Fibroblast of lung (primary cell): ENCODE measurements at regions not wholly inside any gene's neighbourhood (a gene's known extent, or its start where the extent isn't known, plus 50 kb on each side); places are given as distances from the start of the nearest gene placed in this dataset.
"Not testable (repeated sequence)": the region's sequence is repeated elsewhere in the genome, so short reads cannot be mapped to it uniquely, and the experiment has no call there.

ENCODE experiments used
- DNase-seq, 2 donors: peaks; one replicate each; pipeline versions ENCODE4 v3.0.0 to v3.0.0-alpha.2; 2010; ENCODE audit warnings: low read depth in 2 of 2
- H2AFZ ChIP-seq: 2 replicates; pipeline ENCODE4 v1.5.1; 2012; ENCODE audit warnings: low read length, control low read depth, inconsistent platforms
- H3K27ac ChIP-seq: 2 replicates; pipeline ENCODE4 v1.5.1; 2011; ENCODE audit warnings: low read length, control low read depth; ENCODE audit not compliant: insufficient read depth
- H3K27me3 ChIP-seq: 2 replicates; pipeline ENCODE4 v1.5.1; 2011; ENCODE audit warnings: mild to moderate bottlenecking, low read length; ENCODE audit not compliant: control insufficient read depth, insufficient read depth
- H3K36me3 ChIP-seq: 2 replicates; pipeline ENCODE4 v1.5.1; 2011; ENCODE audit warnings: low read length; ENCODE audit not compliant: control insufficient read depth, insufficient read depth
- H3K4me1 ChIP-seq: 2 replicates; pipeline ENCODE4 v1.5.1; 2011; ENCODE audit warnings: low read length; ENCODE audit not compliant: control insufficient read depth, insufficient read depth; ENCODE audit errors: extremely low read depth
- H3K4me2 ChIP-seq: 2 replicates; pipeline ENCODE4 v1.5.1; 2011; ENCODE audit warnings: low read length, control low read depth; ENCODE audit not compliant: insufficient read depth; ENCODE audit errors: extremely low read depth
- H3K4me3 ChIP-seq, 4 experiments: fragments of 200-600 bp in 1 of 4; sonication (generic) in 1 of 4; replicated peaks in 1 of 4; 2 replicates each; pipeline ENCODE4 v1.5.1; 2011 to 2016; ENCODE audit warnings: low read length in 4 of 4, low read depth in 3 of 4, mild to moderate bottlenecking in 3 of 4, control low read depth in 2 of 4, inconsistent platforms in 1 of 4, mixed read lengths in 1 of 4; ENCODE audit not compliant: insufficient read depth in 1 of 4; ENCODE audit errors: control extremely low read depth in 1 of 4
- H3K79me2 ChIP-seq: 2 replicates; pipeline ENCODE4 v1.5.1; 2012; ENCODE audit warnings: mild to moderate bottlenecking, low read length, inconsistent platforms; ENCODE audit not compliant: control insufficient read depth, insufficient read depth
- H3K9ac ChIP-seq: 2 replicates; pipeline ENCODE4 v1.5.1; 2011; ENCODE audit warnings: mild to moderate bottlenecking, low read length, control low read depth; ENCODE audit not compliant: insufficient read depth
- H3K9me3 ChIP-seq: 2 replicates; pipeline ENCODE4 v1.5.1; 2012; ENCODE audit warnings: low read depth, low read length; ENCODE audit not compliant: control insufficient read depth, insufficient read depth
- H4K20me1 ChIP-seq: 2 replicates; pipeline ENCODE4 v1.5.1; 2011; ENCODE audit warnings: low read length; ENCODE audit not compliant: control insufficient read depth, insufficient read depth; ENCODE audit errors: extremely low read depth
- CTCF ChIP-seq, 2 donors: IDR thresholded peaks in 1 of 2; conservative IDR thresholded peaks in 1 of 2; 1 replicate in 1 of 2; 2 replicates in 1 of 2; pipeline ENCODE4 v1.5.1; 2011 to 2012; ENCODE audit warnings: low read length in 2 of 2, control low read depth in 1 of 2, inconsistent platforms in 1 of 2, low read depth in 1 of 2, mild to moderate bottlenecking in 1 of 2
- EZH2 ChIP-seq: IDR thresholded peaks from 2 replicates; pipeline ENCODE4 v1.5.1; 2012; ENCODE audit warnings: low read length, control low read depth, mild to moderate bottlenecking; ENCODE audit errors: missing control alignments

DNA sequence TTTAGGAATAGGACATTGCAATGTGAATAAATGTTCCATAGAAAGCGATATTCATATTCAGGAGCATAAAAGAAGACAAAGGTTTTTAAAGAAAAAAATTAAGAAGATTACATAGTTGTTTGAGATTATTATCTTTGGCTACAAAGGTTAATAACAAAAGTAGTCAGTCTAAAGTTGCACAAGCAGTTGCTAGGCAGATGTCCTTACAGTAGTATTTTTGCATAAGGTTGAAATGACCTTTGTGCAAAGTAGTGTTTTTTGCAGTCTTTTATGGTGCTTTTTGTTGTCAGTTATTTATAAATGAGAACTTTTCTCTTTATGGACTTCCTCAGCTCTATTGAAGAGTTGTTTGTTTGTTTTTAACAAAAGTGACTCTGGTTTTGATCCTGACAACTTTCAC is 447.8 kb downstream of the AMY1C start:
- no peak for DNase-seq
- Histone ChIP-seq H3K4me2 (no peak overlapping the region), H3K79me2 (no peaks in the 10 kb centered on the region), H4K20me1 (no peaks in the 10 kb centered on the region), H3K27ac (no peak overlapping the region), H2AFZ (no peak overlapping the region), H3K36me3 (no peaks in the 10 kb centered on the region), H3K4me1 (no peaks in the 10 kb centered on the region), H3K9ac (no peak overlapping the region), H3K9me3 (no peaks in the 10 kb centered on the region), H3K27me3 (no peaks in the 10 kb centered on the region), H3K4me3 (no peak overlapping the region)
- TF ChIP-seq EZH2, result no peak
- TF ChIP-seq CTCF (conservative IDR thresholded peaks at IDR 0.05 in 1 of 2, IDR thresholded peaks at IDR 0.05 in 1 of 2; ENCODE audit: low read depth in 1 of 2, low read length in 2 of 2), result no peak

DNA sequence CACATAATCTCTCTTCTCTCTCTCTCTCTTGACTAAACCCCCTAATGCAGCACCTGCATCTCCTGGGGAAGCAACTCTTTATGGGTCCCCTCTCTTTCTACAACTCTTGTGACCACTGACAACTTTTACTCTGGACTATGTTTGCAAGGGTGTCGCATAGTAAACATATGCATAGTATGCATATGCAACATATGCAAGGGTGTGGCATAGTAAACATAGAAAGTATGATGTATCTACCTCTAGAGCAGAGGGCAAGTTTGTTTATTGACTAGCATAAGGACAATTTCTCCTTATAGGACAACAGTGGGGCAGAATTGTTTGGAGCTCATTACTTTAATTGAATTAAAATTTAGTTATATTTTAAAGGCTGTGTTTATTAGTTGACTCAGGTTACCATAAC is 462.5 kb downstream of the AMY1C start:
- Histone ChIP-seq H3K27me3 (no peaks in the 10 kb centered on the region), H3K4me3 (no peak overlapping the region), H3K4me1 (no peaks in the 10 kb centered on the region), H3K79me2 (no peaks in the 10 kb centered on the region), H4K20me1 (no peaks in the 10 kb centered on the region), H3K9ac (no peak overlapping the region), H3K9me3 (no peaks in the 10 kb centered on the region), H3K36me3 (no peaks in the 10 kb centered on the region), H3K27ac (no peak overlapping the region), H3K4me2 (no peak overlapping the region), H2AFZ (no peak overlapping the region)
- DNase-seq, result no peak
- TF ChIP-seq CTCF (conservative IDR thresholded peaks at IDR 0.05 in 1 of 2, IDR thresholded peaks at IDR 0.05 in 1 of 2; ENCODE audit: low read depth in 1 of 2, low read length in 2 of 2) (no peak), EZH2 (no peak)

- H3K4me3 ChIP-seq, H3K4me2 ChIP-seq, H3K36me3 ChIP-seq, H3K9me3 ChIP-seq, H3K79me2 ChIP-seq, H3K9ac ChIP-seq, H3K4me1 ChIP-seq, H3K27ac ChIP-seq, H3K27me3 ChIP-seq, H4K20me1 ChIP-seq, H2AFZ ChIP-seq, DNase-seq: not testable (repeated sequence)
Observed at GRCh38 chr1:104217395-104217986, 467.8 kb downstream of the AMY1C start.
